ENCODE measurements at regions not wholly inside any gene's neighbourhood (a gene's known extent, or its start where the extent isn't known, plus 50 kb on each side); places are given as distances from the start of the nearest gene placed in this dataset.

DNA sequence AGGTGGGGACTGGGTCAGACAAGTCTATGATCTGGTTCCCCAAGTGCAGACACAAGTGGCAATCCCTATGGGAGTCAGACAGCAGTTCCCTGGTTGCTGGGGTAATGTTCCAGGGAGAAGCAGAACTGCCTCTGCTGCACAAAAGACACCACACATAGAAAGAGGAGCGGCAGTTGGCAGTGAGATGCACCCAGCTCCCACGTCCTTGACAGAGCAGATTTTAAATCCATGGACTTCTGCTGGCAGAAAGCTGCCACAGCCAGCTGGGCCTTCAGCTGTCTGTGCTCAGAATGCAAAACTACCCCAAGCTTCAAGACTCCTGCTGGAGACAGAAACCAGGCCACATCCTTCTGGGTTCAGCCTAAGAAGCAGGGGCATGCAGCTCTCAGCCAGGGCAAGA lies 147.2 kb downstream of the ETAA1 start:
- no peaks in the 10 kb centered on the region for H3K27me3 ChIP-seq (ENCODE audit: control insufficient read depth in 4 of 4, insufficient read depth in 4 of 4, low read length in 3 of 4)
- DNase-seq (ENCODE audit: low spot score) = no peak
- no peaks in the 10 kb centered on the region for H3K36me3 ChIP-seq (ENCODE audit: control insufficient read depth in 4 of 4, insufficient read depth in 3 of 4, low read depth in 1 of 4, low read length in 3 of 4)
- TF ChIP-seq NR2F2 (IDR thresholded peaks at IDR 0.05) (no peak), HNF4A (conservative IDR thresholded peaks at IDR 0.05) (no peak), HNF4G (IDR thresholded peaks at IDR 0.05) (no peak), JUND (IDR thresholded peaks at IDR 0.05) (no peak), FOXA2 (IDR thresholded peaks at IDR 0.05) (no peak), RXRA (IDR thresholded peaks at IDR 0.05) (no peak), SP1 (IDR thresholded peaks at IDR 0.05) (no peak), GABPA (IDR thresholded peaks at IDR 0.05 in 1 of 2, conservative IDR thresholded peaks at IDR 0.05 in 1 of 2) (no peak)
- TF ChIP-seq, protein P1, sequence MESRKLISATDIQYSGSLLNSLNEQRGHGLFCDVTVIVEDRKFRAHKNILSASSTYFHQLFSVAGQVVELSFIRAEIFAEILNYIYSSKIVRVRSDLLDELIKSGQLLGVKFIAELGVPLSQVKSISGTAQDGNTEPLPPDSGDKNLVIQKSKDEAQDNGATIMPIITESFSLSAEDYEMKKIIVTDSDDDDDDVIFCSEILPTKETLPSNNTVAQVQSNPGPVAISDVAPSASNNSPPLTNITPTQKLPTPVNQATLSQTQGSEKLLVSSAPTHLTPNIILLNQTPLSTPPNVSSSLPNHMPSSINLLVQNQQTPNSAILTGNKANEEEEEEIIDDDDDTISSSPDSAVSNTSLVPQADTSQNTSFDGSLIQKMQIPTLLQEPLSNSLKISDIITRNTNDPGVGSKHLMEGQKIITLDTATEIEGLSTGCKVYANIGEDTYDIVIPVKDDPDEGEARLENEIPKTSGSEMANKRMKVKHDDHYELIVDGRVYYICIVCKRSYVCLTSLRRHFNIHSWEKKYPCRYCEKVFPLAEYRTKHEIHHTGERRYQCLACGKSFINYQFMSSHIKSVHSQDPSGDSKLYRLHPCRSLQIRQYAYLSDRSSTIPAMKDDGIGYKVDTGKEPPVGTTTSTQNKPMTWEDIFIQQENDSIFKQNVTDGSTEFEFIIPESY (IDR thresholded peaks at IDR 0.05) = no peak
- TF ChIP-seq, protein P2, sequence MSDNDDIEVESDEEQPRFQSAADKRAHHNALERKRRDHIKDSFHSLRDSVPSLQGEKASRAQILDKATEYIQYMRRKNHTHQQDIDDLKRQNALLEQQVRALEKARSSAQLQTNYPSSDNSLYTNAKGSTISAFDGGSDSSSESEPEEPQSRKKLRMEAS (IDR thresholded peaks at IDR 0.05) = no peak
- TF ChIP-seq, protein P3, sequence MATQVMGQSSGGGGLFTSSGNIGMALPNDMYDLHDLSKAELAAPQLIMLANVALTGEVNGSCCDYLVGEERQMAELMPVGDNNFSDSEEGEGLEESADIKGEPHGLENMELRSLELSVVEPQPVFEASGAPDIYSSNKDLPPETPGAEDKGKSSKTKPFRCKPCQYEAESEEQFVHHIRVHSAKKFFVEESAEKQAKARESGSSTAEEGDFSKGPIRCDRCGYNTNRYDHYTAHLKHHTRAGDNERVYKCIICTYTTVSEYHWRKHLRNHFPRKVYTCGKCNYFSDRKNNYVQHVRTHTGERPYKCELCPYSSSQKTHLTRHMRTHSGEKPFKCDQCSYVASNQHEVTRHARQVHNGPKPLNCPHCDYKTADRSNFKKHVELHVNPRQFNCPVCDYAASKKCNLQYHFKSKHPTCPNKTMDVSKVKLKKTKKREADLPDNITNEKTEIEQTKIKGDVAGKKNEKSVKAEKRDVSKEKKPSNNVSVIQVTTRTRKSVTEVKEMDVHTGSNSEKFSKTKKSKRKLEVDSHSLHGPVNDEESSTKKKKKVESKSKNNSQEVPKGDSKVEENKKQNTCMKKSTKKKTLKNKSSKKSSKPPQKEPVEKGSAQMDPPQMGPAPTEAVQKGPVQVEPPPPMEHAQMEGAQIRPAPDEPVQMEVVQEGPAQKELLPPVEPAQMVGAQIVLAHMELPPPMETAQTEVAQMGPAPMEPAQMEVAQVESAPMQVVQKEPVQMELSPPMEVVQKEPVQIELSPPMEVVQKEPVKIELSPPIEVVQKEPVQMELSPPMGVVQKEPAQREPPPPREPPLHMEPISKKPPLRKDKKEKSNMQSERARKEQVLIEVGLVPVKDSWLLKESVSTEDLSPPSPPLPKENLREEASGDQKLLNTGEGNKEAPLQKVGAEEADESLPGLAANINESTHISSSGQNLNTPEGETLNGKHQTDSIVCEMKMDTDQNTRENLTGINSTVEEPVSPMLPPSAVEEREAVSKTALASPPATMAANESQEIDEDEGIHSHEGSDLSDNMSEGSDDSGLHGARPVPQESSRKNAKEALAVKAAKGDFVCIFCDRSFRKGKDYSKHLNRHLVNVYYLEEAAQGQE (IDR thresholded peaks at IDR 0.05) = no peak
- no peak overlapping the region for H3K4me3 ChIP-seq (ENCODE audit: low read depth in 1 of 3, low read length in 3 of 3)
- H3K27ac ChIP-seq (ENCODE audit: low read depth in 1 of 2, low read length in 2 of 2) = no peak overlapping the region
- H3K4me1 ChIP-seq (ENCODE audit: control insufficient read depth in 4 of 4, insufficient read depth in 4 of 4, low read length in 3 of 4) = no peaks in the 10 kb centered on the region
- 94% methylated on average over 2 of the region's 2 CpGs for WGBS
- H3K9me3 ChIP-seq (ENCODE audit: control insufficient read depth in 4 of 4, low read length in 3 of 4) = peaks cover 0 to 12% (median under 1%) of the 10 kb centered on the region in 4 donors
- no peak overlapping the region for H3K9ac ChIP-seq (ENCODE audit: low read depth in 1 of 2, low read length in 2 of 2)

DNA sequence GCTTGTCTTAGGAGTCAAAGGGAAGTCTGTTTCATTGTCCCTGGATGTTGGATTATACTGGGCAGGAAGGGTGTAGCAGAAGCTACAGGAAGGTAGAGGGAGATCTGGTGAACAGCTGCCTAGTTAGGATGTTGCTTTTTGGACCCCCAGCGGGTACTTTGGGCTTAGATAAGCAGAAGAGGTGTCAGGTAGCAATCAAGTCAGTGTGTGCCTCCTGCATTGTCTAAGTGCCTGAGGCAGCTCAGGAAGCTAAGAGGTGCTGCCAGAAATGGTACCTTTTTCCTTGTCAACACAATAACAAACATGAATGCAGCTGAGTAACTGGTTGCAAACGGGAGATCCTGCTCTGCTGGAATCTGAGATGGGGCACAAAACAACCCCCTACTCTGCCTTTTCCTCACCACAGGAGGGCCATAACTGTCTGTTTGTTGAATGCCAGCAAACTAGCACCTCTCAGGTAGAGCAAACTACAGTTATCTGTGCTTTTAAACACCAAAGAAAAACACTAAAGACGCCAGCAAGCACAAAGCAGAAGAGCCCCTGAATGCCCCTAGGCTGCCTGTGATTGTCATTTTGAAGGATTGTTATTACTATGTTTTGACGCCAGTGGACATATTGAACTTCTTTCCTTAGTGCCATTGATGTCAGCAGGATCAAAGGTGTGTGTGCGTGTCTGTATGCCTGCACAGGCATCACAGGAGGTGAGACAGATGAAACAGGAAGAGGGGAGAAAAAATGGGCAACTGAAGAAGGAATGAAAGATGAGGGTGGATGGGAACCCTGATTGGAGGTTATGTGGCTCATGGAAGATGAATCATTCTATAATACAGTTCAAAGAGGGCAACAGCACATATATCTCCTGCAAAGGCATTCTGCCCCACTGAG lies 151.4 kb downstream of the ETAA1 start:
- no peaks in the 10 kb centered on the region for H3K36me3 ChIP-seq (ENCODE audit: control insufficient read depth in 4 of 4, insufficient read depth in 3 of 4, low read depth in 1 of 4, low read length in 3 of 4)
- no peak overlapping the region for H3K27ac ChIP-seq (ENCODE audit: low read depth in 1 of 2, low read length in 2 of 2)
- H3K9me3 ChIP-seq (ENCODE audit: control insufficient read depth in 4 of 4, low read length in 3 of 4) = no peaks in the 10 kb centered on the region
- H3K27me3 ChIP-seq (ENCODE audit: control insufficient read depth in 4 of 4, insufficient read depth in 4 of 4, low read length in 3 of 4) = no peaks in the 10 kb centered on the region
- H3K4me1 ChIP-seq (ENCODE audit: control insufficient read depth in 4 of 4, insufficient read depth in 4 of 4, low read length in 3 of 4) = no peaks in the 10 kb centered on the region
- WGBS = 43% methylated on average over 5 of the region's 5 CpGs
- TF ChIP-seq NR2F2 (IDR thresholded peaks at IDR 0.05) = no peak
- TF ChIP-seq, protein P1 (IDR thresholded peaks at IDR 0.05) = no peak
- TF ChIP-seq SP1 (IDR thresholded peaks at IDR 0.05) = no peak
- TF ChIP-seq TAF1 (conservative IDR thresholded peaks at IDR 0.05) = no peak
- no peak overlapping the region for H3K4me3 ChIP-seq (ENCODE audit: low read depth in 1 of 3, low read length in 3 of 3)
- no peak overlapping the region for H3K9ac ChIP-seq (ENCODE audit: low read depth in 1 of 2, low read length in 2 of 2)
- no peak for DNase-seq (ENCODE audit: low spot score)
